Natural killer cell treated with Interleukin-12 subunit alpha and Interleukin-12 subunit beta and Interleukin-15 and Interleukin-18, amount 100 ng/mL, for 72 hours (primary cell): ENCODE measurements at regions not wholly inside any gene's neighbourhood (a gene's known extent, or its start where the extent isn't known, plus 50 kb on each side); places are given as distances from the start of the nearest gene placed in this dataset.
"Not testable (repeated sequence)": the region's sequence is repeated elsewhere in the genome, so short reads cannot be mapped to it uniquely, and the experiment has no call there.

Experiments
- ATAC-seq, 2 donors: fragments of 150-1000 bp; cut with Tn5 transposase in 1 of 2; sonication (Bioruptor Pico), chemical (Tn5 transposase) in 1 of 2; 2 replicates each; pipeline ENCODE4 v1.10.0; 2021
- DNase-seq: peaks from one replicate; pipeline ENCODE4 v3.0.0; 2022; ENCODE audit warnings: low spot score
- H3K27ac Mint-ChIP-seq, 2 donors: 1 replicate in 1 of 2; 2 replicates in 1 of 2; pipeline ENCODE4 v1.8.0; 2022; ENCODE audit warnings: mixed read lengths in 2 of 2, mild to moderate bottlenecking in 1 of 2, moderate library complexity in 1 of 2
- H3K27me3 Mint-ChIP-seq, 2 donors: 1 replicate in 1 of 2; 2 replicates in 1 of 2; pipeline ENCODE4 v1.8.0; 2022; ENCODE audit warnings: mixed read lengths in 2 of 2
- H3K36me3 Mint-ChIP-seq: one replicate; pipeline ENCODE4 v1.8.0; 2022; ENCODE audit warnings: mixed read lengths
- H3K4me1 Mint-ChIP-seq, 2 donors: 1 replicate in 1 of 2; 2 replicates in 1 of 2; pipeline ENCODE4 v1.8.0; 2022; ENCODE audit warnings: low read depth in 2 of 2, mixed read lengths in 2 of 2, mild to moderate bottlenecking in 1 of 2
- H3K4me3 Mint-ChIP-seq: one replicate; pipeline ENCODE4 v1.8.0; 2022; ENCODE audit warnings: mixed read lengths
- H3K9me3 Mint-ChIP-seq: 2 replicates; pipeline ENCODE4 v1.8.0; 2022; ENCODE audit warnings: mixed read lengths

DNA sequence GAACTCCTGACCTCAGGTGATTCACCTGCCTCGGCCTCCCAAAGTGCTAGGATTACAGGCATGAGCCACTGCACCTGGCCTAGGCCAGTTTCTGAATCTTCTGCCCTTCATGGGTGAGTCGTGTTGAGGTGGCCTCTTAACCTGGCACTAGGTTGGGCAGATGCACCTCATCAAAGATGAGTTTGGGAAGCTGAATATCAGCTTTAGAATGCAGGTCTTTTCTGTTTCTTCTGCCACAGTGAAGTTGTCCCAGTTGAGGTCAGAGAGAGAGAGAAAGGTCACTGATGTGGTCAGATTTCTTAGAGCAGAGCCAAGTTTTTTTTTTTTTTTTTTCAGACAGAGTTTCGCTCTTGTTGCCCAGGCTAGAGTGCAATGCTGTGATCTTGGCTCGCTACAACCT is 111.3 kb upstream of the WSCD1 start:
- H3K36me3 Mint-ChIP-seq: no peaks in the 10 kb centered on the region
- peaks cover 29 to 48% of the 10 kb centered on the region in 2 donors for H3K27me3 Mint-ChIP-seq

GRCh38 chr17:5962371-5962770 is 107.8 kb upstream of the WSCD1 start:
- Mint-ChIP-seq H3K27ac (no peak overlapping the region), H3K4me3 (no peak overlapping the region), H3K4me1 (no peaks in the 10 kb centered on the region), H3K36me3 (no peaks in the 10 kb centered on the region), H3K27me3 (peaks cover 22 to 52% of the 10 kb centered on the region in 2 donors), H3K9me3 (no peaks in the 10 kb centered on the region)
- ATAC-seq (no peak), DNase-seq (no peak)

More for the DNA sequence above, 111.3 kb upstream of the WSCD1 start:
- DNase-seq (no peak), ATAC-seq (no peak)
- H3K4me3 Mint-ChIP-seq: no peak overlapping the region
- H3K9me3 Mint-ChIP-seq: no peaks in the 10 kb centered on the region
- no peaks in the 10 kb centered on the region for H3K4me1 Mint-ChIP-seq
- H3K27ac Mint-ChIP-seq: no peak overlapping the region

DNA sequence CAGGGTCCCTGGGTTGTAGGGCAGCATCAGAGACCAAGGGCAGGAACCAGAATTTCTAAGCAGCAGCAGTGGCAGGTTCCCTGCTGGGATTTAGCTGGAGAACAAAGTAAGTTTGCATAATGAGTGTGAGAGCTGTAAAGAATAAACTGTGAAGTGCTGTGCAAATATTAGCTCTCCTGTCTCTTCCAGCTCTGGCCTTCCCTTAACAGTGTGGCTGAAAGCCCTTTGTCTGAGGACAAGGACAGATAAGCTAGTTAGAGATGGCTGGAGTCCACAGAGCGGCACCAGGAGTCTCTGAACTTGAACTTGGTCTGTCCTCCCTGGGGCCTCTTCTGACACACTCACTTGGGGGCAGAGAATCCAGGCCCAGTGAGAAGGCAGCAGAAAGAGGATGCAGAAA is 98.2 kb upstream of the WSCD1 start:
- Mint-ChIP-seq H3K9me3 (peaks cover 8% of the 10 kb centered on the region), H3K4me3 (no peak overlapping the region), H3K27ac (no peak overlapping the region), H3K36me3 (no peaks in the 10 kb centered on the region), H3K4me1 (no peaks in the 10 kb centered on the region), H3K27me3 (peaks cover 20 to 28% of the 10 kb centered on the region in 2 donors)
- DNase-seq (no peak), ATAC-seq (no peak)

DNA sequence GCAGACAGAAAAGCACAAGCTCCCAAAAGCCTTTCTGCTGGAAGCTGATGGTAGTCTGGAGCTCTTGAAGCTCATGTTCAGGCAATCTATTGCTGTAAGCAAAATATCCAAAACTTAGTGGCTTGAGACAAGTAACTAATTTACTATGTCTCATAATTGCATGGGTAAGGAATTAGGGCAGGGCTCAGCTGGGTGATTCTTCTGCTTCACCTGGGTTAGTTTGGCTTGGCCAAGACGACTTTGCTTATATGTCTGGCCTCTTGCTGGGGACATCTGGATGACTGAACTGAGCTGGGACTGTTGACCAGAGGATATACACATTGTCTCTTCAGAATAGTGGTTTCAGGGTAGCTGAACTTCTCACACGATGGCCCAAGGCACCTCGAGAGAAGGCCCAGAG is 96.8 kb upstream of the WSCD1 start:
- DNase-seq: no peak
- no peaks in the 10 kb centered on the region for H3K4me1 Mint-ChIP-seq
- no peaks in the 10 kb centered on the region for H3K36me3 Mint-ChIP-seq
- peaks cover 8% of the 10 kb centered on the region for H3K9me3 Mint-ChIP-seq
- ATAC-seq: no peak
- no peak overlapping the region for H3K27ac Mint-ChIP-seq
- peaks cover 22 to 28% of the 10 kb centered on the region in 2 donors for H3K27me3 Mint-ChIP-seq
- H3K4me3 Mint-ChIP-seq: no peak overlapping the region

DNA sequence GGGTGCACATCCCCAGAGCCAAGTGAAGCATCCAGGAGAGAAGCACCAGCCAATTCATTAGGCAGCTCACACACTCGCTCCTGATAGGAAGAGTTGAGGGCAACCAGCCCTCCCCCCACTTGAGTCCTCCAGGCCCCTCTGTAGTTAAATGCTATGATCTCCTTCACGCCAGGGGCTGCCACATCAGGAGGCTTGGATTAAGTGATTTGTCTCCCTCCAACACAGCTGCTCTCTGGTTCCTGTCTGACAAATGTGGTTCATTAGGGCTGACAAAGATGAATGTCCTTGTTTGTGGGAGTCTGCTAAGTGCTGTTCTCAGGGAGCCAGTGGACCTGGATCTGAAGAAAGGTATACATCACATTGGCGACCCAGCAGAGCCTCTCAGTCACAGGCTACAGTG is 94.5 kb upstream of the WSCD1 start:
- Mint-ChIP-seq H3K36me3 (no peaks in the 10 kb centered on the region), H3K9me3 (peaks cover 4% of the 10 kb centered on the region), H3K27ac (no peak overlapping the region), H3K4me1 (no peaks in the 10 kb centered on the region), H3K4me3 (no peak overlapping the region), H3K27me3 (peaks cover 22 to 26% of the 10 kb centered on the region in 2 donors)
- ATAC-seq (peak in 1 of 2 donors; percentile 13), DNase-seq (no peak)

DNA sequence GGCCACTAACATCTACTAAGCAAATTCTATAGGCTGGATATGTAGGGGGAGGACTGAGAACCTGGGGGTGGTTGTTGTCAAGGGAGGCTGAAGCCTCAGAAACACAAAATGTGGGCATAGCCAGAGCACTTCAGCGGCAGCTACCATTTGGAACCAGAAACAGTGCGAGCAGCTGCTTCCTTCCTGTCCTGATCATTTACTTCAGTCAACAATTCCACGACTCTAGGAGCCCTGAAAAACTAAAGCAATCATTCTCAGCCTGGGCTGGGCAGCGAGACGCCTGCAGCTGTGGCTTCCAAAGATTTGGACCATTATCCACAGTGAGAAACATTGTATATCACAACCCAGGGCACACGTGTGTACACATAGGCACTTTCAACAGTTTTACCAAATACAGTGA is 93.9 kb upstream of the WSCD1 start:
- no peak overlapping the region for H3K4me3 Mint-ChIP-seq
- ATAC-seq: no peak

GRCh38 chr17:5978496-5978895 is 91.7 kb upstream of the WSCD1 start:
- Mint-ChIP-seq H3K36me3 (no peaks in the 10 kb centered on the region), H3K4me3 (no peak overlapping the region), H3K27me3 (peaks cover 29 to 30% of the 10 kb centered on the region in 2 donors), H3K4me1 (no peaks in the 10 kb centered on the region), H3K9me3 (no peaks in the 10 kb centered on the region), H3K27ac (no peak overlapping the region)
- ATAC-seq (peak in 1 of 2 donors; percentile 2), DNase-seq (no peak)

More for the DNA sequence above, 93.9 kb upstream of the WSCD1 start:
- Mint-ChIP-seq H3K4me1 (no peaks in the 10 kb centered on the region), H3K27me3 (peaks cover 22 to 26% of the 10 kb centered on the region in 2 donors), H3K9me3 (peaks cover 4% of the 10 kb centered on the region), H3K27ac (no peak overlapping the region), H3K36me3 (no peaks in the 10 kb centered on the region)
- no peak for DNase-seq

GRCh38 chr17:5980941-5981340 is 89.2 kb upstream of the WSCD1 start:
- H3K4me1 Mint-ChIP-seq: no peaks in the 10 kb centered on the region
- no peak overlapping the region for H3K4me3 Mint-ChIP-seq
- H3K36me3 Mint-ChIP-seq: no peaks in the 10 kb centered on the region
- peaks cover 23 to 25% of the 10 kb centered on the region in 2 donors for H3K27me3 Mint-ChIP-seq
- no peak overlapping the region for H3K27ac Mint-ChIP-seq
- no peak for DNase-seq
- no peaks in the 10 kb centered on the region for H3K9me3 Mint-ChIP-seq
- ATAC-seq: no peak

- ATAC-seq: no peak
- Mint-ChIP-seq H3K36me3 (no peaks in the 10 kb centered on the region), H3K4me3 (no peak overlapping the region), H3K9me3 (no peaks in the 10 kb centered on the region), H3K27ac (no peak overlapping the region), H3K27me3 (peaks cover 21 to 45% of the 10 kb centered on the region in 2 donors), H3K4me1 (no peaks in the 10 kb centered on the region)
- DNase-seq: no peak
Observed at GRCh38 chr17:5986644-5987043, 83.5 kb upstream of the WSCD1 start.

- Mint-ChIP-seq H3K4me1 (no peaks in the 10 kb centered on the region), H3K27me3 (peaks cover 33 to 43% of the 10 kb centered on the region in 2 donors), H3K9me3 (no peaks in the 10 kb centered on the region), H3K36me3 (no peaks in the 10 kb centered on the region), H3K4me3 (no peak overlapping the region), H3K27ac (no peak overlapping the region)
- no peak for DNase-seq
- no peak for ATAC-seq
Observed at GRCh38 chr17:6000426-6000825, 69.8 kb upstream of the WSCD1 start.

DNA sequence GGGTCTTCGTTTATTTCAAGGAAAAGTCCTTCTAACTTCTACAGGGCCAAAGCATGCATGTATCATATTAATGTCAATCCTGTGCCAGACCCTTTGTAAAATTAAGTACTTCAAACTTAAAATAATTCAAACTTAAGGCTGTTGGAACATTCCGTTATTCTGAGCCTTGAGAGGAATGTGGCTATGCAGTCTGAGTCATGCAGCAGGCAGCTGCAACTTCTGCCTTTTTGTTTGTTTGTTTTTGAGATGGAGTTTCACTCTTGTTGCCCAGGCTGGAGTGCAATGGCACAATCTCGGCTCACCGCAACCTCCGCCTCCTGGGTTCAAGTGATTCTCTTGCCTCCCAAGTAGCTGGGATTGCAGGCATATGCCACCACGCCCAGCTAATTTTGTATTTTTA is 67.0 kb upstream of the WSCD1 start:
- H3K4me3 Mint-ChIP-seq: not testable (repeated sequence)

DNA sequence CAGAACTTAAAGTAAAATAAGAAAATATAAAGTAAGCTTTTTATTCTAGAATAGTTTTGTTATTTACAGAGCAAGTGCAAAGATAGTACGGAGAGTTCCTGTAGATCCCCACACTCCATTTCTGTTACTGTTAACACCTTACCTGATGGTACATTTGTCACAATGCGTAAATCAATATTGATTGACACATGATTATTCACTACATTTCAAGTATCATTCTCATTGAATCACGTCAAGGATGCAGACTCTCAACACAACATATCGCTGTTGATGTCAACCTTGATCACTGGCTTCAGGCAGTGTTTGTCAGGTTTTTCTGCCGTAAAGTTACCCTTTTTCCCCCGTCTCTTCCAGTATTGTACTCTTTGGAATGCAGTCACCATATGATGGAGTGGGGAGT is 64.2 kb upstream of the WSCD1 start:
- DNase-seq (no peak), ATAC-seq (no peak)
- Mint-ChIP-seq H3K4me3 (no peak overlapping the region), H3K27me3 (peaks cover 17 to 24% of the 10 kb centered on the region in 2 donors), H3K9me3 (no peaks in the 10 kb centered on the region), H3K4me1 (no peaks in the 10 kb centered on the region), H3K27ac (no peak overlapping the region), H3K36me3 (no peaks in the 10 kb centered on the region)

More for the DNA sequence above, 67.0 kb upstream of the WSCD1 start:
- ATAC-seq, DNase-seq, H3K27ac Mint-ChIP-seq, H3K36me3 Mint-ChIP-seq, H3K4me1 Mint-ChIP-seq, H3K9me3 Mint-ChIP-seq: not testable (repeated sequence)
- peaks cover 19 to 31% of the 10 kb centered on the region in 2 donors for H3K27me3 Mint-ChIP-seq

GRCh38 chr17:6011206-6011605 is 59.0 kb upstream of the WSCD1 start:
- H3K4me3 Mint-ChIP-seq: no peak overlapping the region
- DNase-seq: no peak
- H3K27me3 Mint-ChIP-seq: peaks cover 21 to 57% of the 10 kb centered on the region in 2 donors
- H3K4me1 Mint-ChIP-seq: no peaks in the 10 kb centered on the region
- no peak for ATAC-seq
- no peak overlapping the region for H3K27ac Mint-ChIP-seq
- no peaks in the 10 kb centered on the region for H3K9me3 Mint-ChIP-seq
- no peaks in the 10 kb centered on the region for H3K36me3 Mint-ChIP-seq

DNA sequence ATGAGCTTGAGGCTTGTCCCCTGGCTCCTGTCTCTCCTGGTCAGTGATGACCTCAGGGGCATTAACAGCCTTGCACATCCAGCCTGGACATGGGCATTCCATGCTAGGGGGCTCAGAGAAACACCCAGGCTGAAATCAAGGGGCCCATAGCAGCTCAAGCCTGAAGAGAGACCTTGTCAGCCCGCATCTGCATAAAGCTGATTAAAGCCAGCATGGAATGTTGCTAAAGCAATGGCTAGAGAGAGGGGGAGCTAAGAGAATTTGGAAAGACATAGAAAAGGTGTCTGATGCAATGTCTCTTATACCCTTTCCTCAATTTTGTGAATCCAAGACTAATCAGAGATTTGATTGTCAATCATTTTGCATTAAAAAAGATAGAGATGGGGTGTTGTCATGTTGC is 51.4 kb upstream of the WSCD1 start:
- Mint-ChIP-seq H3K27me3 (peaks cover 25 to 27% of the 10 kb centered on the region in 2 donors), H3K9me3 (no peaks in the 10 kb centered on the region), H3K36me3 (no peaks in the 10 kb centered on the region), H3K4me1 (no peaks in the 10 kb centered on the region), H3K4me3 (no peak overlapping the region), H3K27ac (no peak overlapping the region)
- DNase-seq (no peak), ATAC-seq (no peak)

- H3K27ac Mint-ChIP-seq: no peak overlapping the region
- no peaks in the 10 kb centered on the region for H3K4me1 Mint-ChIP-seq
- DNase-seq: no peak
- H3K4me3 Mint-ChIP-seq: no peak overlapping the region
- no peaks in the 10 kb centered on the region for H3K9me3 Mint-ChIP-seq
- peaks cover 16 to 21% of the 10 kb centered on the region in 2 donors for H3K27me3 Mint-ChIP-seq
- ATAC-seq: no peak
- H3K36me3 Mint-ChIP-seq: no peaks in the 10 kb centered on the region
Observed at GRCh38 chr17:6019959-6020358, 50.2 kb upstream of the WSCD1 start.
